ENCODE measurements at regions not wholly inside any gene's neighbourhood (a gene's known extent, or its start where the extent isn't known, plus 50 kb on each side); places are given as distances from the start of the nearest gene placed in this dataset.

- TF ChIP-seq CTCF (IDR thresholded peaks at IDR 0.05; ENCODE audit: insufficient read depth, low read length, poor library complexity, severe bottlenecking) (no peak), EZH2phosphoT487 (conservative IDR thresholded peaks at IDR 0.05; ENCODE audit: low read length) (no peak)
Observed at GRCh38 chr3:78430741-78431140, 1337.1 kb downstream of the ROBO1 start.
